GM12864 (cell line): ENCODE measurements at regions not wholly inside any gene's neighbourhood (a gene's known extent, or its start where the extent isn't known, plus 50 kb on each side); places are given as distances from the start of the nearest gene placed in this dataset.
"Not testable (repeated sequence)": the region's sequence is repeated elsewhere in the genome, so short reads cannot be mapped to it uniquely, and the experiment has no call there.

Experiments used
- DNase-seq: peaks from one replicate; pipeline ENCODE4 v3.0.0-alpha.2; 2011; ENCODE audit warnings: low read depth
- H3K4me3 ChIP-seq: 2 replicates; pipeline ENCODE4 v1.5.1; 2011; ENCODE audit warnings: mild to moderate bottlenecking, low read depth, low read length, control low read depth
- TF ChIP-seq, protein P1 (sequence below): IDR thresholded peaks from 2 replicates; pipeline ENCODE4 v1.5.1; 2011; ENCODE audit warnings: low read depth, mild to moderate bottlenecking, moderate library complexity, low read length, control low read depth, inconsistent platforms; ENCODE audit errors: missing control alignments

DNA sequence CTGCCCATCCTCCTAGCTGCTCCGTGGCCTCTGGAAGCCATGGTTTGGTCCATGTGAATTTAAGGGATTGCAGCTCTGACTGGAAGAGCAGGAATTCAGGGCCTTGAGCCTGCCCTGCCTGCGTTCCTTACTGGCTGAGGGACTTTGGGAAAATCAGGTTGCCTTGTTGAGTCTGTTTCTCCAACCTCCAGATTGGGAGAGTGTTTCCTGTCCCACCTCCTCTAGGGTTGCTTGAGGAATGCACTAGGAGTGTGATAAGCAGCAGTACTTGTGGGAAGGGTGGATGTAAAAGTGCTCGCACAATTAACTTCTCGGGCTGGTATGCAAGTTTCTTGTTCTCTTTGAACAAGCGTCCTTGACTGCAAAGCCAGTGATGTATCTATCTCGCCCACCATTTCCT lies 84.4 kb upstream of the YWHAQ start:
- DNase-seq = no peak
- TF ChIP-seq, protein P1, sequence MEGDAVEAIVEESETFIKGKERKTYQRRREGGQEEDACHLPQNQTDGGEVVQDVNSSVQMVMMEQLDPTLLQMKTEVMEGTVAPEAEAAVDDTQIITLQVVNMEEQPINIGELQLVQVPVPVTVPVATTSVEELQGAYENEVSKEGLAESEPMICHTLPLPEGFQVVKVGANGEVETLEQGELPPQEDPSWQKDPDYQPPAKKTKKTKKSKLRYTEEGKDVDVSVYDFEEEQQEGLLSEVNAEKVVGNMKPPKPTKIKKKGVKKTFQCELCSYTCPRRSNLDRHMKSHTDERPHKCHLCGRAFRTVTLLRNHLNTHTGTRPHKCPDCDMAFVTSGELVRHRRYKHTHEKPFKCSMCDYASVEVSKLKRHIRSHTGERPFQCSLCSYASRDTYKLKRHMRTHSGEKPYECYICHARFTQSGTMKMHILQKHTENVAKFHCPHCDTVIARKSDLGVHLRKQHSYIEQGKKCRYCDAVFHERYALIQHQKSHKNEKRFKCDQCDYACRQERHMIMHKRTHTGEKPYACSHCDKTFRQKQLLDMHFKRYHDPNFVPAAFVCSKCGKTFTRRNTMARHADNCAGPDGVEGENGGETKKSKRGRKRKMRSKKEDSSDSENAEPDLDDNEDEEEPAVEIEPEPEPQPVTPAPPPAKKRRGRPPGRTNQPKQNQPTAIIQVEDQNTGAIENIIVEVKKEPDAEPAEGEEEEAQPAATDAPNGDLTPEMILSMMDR = no peak
- no peak overlapping the region for H3K4me3 ChIP-seq

DNA sequence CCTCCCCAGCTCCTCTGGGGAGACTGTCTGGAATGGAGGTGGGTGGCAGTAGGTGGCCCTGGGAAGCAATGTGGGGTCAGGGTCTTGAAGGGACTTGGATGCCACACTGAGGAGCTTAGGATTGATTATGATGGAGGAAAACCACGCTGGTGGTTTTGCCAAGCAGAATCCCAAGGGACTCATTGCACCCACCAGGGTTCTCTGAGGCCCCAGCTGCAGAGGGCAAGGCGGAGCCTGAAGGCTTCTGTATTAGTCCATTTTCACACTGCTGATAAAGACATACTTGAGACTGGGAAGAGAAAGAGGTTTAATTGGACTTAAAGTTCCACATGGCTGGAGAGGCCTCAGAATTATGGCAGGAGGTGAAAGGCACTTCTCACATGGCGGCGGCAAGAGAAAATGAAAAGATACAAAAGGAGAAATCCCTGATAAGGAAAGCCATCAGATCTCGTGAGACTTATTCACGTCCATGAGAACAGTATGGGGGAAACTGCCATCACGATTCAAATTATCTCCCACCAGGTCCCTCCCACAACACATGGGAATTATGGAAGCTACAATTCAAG lies 87.2 kb upstream of the YWHAQ start:
- no peak overlapping the region for H3K4me3 ChIP-seq
- TF ChIP-seq, protein P1 = no peak
- no peak for DNase-seq

DNA sequence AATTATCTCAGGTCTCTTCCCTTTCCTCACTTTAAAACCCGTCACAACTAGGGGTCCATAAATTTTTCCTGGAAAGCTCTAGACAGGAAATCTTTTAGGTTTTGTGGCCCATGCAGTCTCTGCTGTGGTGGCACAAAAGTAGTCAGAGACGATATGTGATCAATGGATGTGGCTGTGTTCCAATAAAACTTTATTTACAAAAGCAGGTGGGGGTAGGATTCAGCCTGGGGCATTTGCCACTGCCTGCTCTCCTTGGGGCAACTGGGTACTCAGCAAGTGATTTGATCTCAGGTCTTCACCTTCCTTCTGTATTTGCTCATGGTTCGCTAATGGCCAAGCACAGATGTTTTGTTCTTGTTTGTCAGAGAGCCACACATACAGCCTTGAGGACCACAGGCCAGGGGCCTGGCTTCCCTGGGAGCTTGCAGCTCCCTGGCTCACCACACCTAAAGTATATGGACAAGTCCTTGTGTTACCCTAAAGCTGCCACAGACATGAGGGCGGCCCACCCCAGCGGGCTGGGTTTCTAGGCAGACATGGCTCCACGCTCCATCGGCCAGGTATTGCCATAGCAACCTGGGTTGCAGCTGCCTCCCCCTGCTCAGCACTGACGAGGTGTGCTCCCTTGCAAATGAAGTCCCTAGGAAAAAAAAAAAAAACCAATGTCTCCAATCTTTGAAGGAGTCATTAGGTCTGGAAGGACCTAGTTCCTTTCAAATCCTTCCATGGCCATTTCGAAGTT lies 89.7 kb upstream of the YWHAQ start:
- TF ChIP-seq, protein P1 = no peak
- DNase-seq = no peak
- no peak overlapping the region for H3K4me3 ChIP-seq

DNA sequence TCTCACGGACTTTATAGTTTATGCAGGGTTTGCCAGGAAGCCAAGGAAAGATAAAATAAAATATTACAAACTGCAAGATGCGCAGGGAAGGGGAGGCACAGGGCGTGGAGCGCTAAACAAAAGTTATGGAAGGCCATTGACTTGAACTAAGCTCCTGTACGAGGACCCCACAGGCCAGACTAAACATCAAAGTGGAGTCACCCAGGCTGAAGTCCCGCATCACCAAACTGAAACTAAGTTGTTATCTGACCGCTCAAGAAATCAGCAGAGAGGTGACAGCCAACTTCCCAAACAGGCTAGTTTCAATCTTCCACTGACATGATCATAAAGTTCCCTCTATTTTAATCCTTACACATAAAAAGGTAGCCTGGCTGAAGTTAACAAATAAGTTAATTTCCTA lies 90.5 kb upstream of the YWHAQ start:
- TF ChIP-seq, protein P1 = no peak
- no peak overlapping the region for H3K4me3 ChIP-seq
- no peak for DNase-seq

DNA sequence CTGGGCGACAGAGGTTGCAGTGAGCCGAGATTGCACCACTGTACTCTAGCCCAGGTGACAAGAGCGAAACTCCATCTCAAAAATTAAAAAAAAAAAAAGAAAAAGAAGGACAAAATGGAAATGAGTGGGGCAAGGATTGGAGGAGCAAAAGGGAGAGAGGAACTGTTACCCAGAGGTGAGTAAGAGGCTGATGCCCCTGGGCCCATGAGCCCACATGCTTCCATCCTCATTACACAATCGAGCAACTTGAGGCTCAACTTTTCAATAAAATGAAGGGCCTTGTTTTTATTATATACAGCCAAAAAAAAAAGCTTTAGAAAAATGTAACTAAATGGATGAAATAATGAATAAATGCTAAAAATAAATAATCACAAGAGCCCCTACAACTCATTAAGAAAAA lies 91.7 kb upstream of the YWHAQ start:
- TF ChIP-seq, protein P1 = no peak
- no peak for DNase-seq
- H3K4me3 ChIP-seq = no peak overlapping the region

DNA sequence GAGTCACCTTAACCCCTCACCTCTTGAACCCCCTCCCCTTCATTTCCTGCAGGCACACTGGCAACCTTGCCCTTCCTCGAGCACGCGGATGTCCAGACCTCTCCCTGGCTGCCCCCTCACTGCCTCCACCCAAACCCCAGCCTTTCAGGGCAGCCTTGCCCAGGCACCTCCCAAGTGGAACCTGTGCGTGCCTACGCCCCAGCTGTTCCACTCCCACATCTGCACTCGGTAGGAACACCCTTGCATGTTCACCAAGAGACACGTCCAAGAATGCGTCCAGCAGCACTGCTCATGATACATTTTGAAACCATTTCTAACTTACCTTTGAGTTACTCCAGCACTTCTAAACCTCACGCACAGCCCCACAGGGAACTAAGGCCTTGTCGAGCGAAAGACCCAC lies 93.8 kb upstream of the YWHAQ start:
- TF ChIP-seq, protein P1 = no peak
- DNase-seq = no peak
- H3K4me3 ChIP-seq = no peak overlapping the region

DNA sequence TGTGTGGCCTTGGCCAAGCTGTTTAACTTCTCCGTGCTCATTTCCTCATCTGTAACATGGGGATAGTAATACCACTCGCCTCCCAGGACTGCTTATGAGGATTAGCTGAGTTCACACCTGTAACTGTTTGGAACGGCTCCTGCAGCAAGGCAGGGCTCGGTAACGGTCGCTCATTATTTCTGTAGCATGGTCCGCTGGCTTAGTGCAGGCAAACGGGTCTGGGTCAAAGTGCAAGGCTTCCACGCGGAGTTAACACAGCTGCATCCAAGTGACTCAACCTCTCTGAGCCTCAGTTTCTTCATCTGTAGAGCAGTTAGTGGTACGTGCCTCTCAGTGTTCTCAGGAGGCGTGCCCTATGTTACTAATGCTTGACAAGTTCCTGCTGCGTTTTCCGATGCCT lies 94.3 kb upstream of the YWHAQ start:
- TF ChIP-seq, protein P1 = no peak
- no peak for DNase-seq
- H3K4me3 ChIP-seq = no peak overlapping the region

DNA sequence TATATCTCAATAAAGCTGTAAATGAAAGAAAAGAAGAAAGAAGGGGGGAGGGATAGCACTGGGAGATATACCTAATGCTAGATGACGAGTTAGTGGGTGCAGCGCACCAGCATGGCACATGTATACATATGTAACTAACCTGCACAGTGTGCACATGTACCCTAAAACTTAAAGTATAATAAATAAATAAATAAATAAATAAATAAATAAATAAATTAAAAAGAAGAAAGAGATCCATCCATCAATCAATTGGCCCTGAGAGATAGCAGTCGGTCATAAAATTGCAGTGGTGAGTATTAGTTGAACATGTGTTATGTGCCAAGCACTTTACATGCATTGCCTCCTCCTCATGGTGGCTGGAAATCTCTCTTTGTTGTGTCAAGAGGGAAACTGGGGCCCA lies 95.2 kb upstream of the YWHAQ start:
- not testable (repeated sequence) for DNase-seq, H3K4me3 ChIP-seq

DNA sequence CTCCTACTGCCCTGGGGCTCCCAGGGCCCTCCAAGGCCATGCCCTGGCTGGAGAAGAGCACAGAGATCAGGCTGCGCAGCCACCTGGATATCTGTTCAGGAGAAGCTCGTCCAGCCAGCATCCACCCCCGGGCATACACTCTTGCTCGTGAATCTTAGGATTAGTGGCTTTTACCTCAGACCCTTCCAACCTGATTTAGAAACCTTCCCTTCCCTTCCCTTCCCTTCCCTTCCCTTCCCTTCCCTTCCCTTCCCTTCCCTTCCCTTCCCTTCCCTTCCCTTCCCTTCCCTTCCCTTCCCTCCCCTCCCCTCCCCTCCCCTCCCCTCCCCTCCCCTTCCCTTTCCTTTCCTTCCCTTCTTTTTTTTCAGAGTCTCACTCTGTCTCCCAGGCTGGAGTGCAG lies 99.7 kb upstream of the YWHAQ start:
- DNase-seq, H3K4me3 ChIP-seq: not testable (repeated sequence)
